HG02623 (cell line): ENCODE measurements at regions not wholly inside any gene's neighbourhood (a gene's known extent, or its start where the extent isn't known, plus 50 kb on each side); places are given as distances from the start of the nearest gene placed in this dataset.

ENCODE experiments used
- ATAC-seq: cut with Tn5 transposase; IDR thresholded peaks from one replicate; pipeline ENCODE4 v1.9.1; 2021; ENCODE audit warnings: moderate library complexity; ENCODE audit not compliant: unreplicated experiment

DNA sequence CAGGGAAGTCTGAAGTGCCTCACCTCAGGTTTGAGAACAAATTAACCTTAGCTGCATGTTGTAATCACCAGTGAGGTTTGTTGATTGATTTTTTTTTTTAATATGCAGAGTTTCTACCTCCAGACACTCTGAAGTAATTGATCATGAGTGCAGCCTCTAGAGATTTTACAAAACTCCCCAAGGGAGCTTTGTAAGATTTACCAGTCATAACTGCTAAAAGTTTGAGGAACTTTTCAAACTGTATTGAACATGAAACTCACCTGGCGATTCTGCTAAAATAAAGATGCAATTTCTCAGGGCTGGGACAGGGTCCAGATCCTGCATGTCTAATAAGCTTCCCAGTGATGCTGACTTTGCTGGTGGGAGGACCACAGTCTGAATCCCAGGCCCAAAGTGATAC is 339.6 kb upstream of the DCC start:
- no peak for ATAC-seq

DNA sequence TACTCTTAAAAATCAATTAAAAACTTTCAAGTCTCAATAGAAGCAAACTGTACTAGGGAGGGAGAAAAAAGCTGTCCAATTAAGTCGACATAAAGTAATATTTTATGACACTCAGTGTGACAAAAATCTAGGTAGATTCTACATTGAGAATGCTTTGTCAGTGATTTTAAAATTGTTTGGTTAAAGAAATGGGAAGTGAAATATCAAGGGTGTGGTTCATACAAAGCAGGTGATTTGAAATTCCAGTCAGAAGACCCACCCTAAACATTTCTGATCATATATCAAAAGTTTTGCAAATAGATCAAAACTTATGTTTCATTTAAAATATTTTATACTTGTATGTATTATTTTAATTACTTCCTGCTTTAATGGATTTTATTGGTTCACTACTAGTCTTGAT is 338.9 kb upstream of the DCC start:
- no peak for ATAC-seq

GRCh38 chr18:52002600-52002999 is 337.4 kb upstream of the DCC start:
- ATAC-seq = no peak

DNA sequence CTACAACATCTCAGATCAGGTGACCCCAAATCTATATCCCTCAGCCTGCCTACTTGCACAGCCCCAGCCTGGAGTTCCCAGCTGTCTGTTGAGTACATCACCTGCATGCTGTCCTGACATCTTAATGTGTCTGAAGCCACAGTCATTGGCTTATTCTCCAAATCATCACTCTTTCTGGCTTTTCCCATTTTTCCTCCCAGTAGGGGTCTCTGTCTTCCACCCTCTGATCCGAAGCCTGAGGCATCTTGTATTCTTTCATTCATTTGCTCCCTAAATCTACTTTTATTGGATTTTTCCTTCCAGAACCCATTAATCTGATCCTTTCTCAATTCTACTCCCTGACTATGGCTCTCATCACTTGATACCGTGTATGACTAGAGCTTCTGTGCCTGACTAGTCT is 332.9 kb upstream of the DCC start:
- ATAC-seq = no peak

DNA sequence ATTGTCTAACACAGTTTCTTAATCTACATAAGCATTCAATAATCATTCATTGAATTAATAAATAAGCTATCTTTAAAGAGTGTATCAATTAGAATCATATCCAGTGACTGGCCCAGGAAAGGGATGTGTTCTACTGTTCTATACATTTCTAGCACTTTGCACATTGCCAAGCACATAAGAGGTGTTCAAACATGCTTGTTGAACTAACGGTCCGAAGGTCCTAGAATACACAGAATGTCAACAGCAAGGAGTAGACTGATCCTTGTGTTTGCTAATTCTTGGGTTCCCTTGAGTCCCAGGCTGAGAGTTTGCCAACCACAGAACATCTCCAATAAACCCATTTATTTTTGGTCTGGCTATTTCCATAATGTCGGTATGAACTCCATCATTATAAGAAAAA is 331.7 kb upstream of the DCC start:
- no peak for ATAC-seq

DNA sequence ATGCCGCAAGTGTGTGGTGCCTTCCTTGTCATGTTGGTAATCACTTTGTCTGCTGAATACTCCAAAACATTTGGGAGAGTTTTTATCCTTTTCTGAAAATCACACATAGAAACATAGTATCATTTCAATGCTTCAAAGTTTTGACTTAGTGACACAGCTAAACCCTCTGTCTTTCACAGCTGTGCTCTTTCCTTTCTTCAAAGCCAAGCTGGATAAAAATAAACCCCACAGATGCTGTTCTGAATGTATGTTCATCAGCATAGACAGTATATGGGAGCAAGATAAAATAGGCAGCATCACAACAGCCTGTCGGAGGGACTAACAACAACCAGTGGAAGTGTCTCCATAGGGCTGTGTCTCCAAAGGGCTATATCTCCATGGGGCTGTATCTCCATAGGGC is 331.3 kb upstream of the DCC start:
- no peak for ATAC-seq

- no peak for ATAC-seq
Measured at GRCh38 chr18:52009958-52010357, 330.0 kb upstream of the DCC start.

GRCh38 chr18:52045946-52046675 is 293.9 kb upstream of the DCC start:
- ATAC-seq = no peak

DNA sequence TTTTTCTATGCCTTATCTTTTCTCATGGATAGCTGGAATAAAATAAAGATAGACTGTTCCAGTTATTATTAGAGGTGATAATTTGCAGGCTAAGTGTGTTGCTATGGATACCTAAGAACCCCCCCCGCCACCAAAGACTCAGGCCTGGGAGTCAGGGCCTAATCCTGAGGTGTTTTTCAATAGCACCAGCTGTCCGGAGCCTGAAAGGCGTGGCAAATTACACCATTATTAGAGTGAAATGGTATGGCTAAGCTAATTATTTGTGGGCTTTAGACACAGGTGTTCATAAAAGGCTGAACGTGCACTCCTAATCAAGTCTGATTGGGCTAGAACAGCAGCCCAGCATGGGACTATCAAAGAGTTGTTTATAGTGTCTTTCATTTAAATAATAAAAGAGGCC is 293.2 kb upstream of the DCC start:
- ATAC-seq = no peak

DNA sequence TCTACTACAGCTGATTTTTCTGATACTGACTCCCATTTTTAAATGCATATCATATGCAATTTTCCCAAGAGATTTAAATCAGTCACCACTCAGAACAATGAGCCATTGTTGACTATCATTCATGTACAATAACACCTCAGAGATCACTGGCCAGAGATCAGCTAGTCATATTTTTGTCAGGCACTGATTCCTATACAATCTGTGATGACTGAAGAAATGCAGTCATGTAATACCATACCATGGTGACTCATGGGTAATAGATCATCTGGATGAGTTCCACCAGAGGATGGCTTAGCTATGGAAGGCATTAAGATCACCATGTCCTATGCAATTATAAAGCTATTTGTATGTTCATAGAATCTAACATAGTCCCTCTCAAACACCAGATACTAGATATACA is 285.7 kb upstream of the DCC start:
- no peak for ATAC-seq

DNA sequence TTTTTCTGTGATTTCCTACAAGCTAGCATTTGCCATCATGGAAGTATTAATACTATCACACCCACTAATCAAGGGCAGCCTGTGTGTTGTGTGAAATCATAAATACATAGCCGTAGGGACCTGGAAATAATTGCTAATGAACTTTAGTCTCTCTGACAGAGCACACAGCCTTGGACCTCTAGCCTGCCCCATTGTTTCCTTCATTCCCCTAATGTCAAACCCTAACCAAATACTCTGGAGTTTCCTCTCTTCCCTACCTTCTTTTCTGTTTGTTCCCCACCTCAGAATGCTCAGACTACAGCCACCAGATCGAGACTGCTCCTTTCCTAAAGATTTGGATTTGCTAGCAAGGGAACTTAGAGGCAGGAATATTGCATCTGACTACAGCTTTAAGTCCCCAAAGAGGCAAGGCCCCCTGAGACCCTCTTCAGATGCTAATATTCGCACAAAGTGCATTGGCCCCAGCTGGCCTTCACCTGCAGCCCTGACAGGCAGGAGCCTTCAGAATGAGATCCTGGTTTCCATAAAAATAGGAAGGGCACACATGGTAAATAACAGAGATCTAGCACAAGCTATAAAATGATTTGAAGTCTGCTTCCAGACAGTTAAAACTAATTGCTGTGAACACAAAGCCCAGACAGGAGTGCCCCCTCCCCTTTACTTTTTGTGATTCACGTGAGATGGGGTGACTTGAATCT is 279.2 kb upstream of the DCC start:
- ATAC-seq = no peak

- no peak for ATAC-seq
Measured at GRCh38 chr18:52063923-52064322, 276.1 kb upstream of the DCC start.

- no peak for ATAC-seq
Measured at GRCh38 chr18:52069201-52069600, 270.8 kb upstream of the DCC start.

DNA sequence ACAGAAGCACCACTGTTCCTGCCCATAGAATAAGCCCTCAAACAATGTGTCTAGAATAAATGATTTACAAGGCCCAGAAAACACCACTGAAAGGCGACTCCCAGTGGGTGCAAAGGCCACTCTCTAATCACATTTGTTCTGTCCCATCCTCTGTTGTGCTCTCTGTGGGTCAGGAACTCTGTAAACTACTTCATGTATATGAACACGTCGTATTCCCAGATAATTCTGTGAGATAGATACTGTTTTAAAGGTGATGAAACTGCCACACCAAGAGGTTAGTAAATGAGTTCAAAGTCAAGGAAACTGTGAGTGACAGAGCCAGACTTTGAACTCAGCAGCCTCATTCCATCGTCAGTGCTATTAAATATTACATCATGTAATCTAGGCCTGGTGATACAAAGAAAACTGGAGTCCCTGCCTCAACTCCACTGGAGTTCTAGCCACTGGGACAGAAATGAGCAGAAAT is 269.7 kb upstream of the DCC start:
- ATAC-seq = no peak

GRCh38 chr18:52077251-52077983 is 262.6 kb upstream of the DCC start:
- ATAC-seq = no peak

DNA sequence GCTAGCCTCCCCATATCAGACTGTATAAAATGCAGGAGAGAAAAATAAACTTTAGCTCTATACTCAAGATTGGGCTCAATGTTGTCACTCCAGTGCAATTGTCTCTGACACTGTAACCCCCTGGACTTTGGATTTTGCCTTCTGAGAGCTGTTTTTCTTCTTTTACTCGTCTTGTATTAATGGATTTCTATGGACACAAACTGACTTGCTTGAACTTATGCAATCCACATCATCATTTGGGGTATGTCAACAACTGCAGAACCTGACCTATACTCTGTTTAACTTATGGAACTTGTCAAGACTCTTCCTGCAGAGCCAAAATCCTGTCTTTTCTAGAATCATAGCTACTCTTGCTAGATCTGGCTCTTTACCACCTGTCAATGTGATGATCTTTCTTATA is 257.8 kb upstream of the DCC start:
- no peak for ATAC-seq

GRCh38 chr18:52087140-52087539 is 252.9 kb upstream of the DCC start:
- no peak for ATAC-seq

DNA sequence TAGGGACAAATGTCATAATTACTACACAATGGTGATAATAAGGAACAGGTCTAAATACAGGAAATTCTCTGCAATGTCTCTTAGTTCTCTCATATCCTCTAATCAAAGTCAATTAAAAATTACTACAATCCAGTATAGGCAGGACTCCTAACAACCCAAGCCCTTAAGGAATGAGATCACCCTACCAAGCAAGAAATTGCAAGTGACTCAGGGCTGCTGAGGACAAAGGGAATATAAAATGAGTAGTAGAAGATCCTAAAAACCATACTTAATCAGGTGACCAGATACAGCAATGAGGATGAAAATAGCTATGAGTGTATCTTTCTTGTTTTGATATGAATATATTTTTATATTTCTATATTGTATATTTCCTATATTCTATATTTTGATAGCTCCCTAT is 250.0 kb upstream of the DCC start:
- ATAC-seq = no peak

- ATAC-seq = no peak
Measured at GRCh38 chr18:52093171-52093570, 246.8 kb upstream of the DCC start.

GRCh38 chr18:52118684-52119083 is 221.3 kb upstream of the DCC start:
- no peak for ATAC-seq

- ATAC-seq = no peak
Measured at GRCh38 chr18:52130624-52131301, 209.2 kb upstream of the DCC start.
